Left lung (tissue), 4 donors: ENCODE measurements at regions not wholly inside any gene's neighbourhood (a gene's known extent, or its start where the extent isn't known, plus 50 kb on each side); places are given as distances from the start of the nearest gene placed in this dataset.
A peak's percentile ranks its signal among the peaks of the same experiment; 100 is the strongest.

Source experiments
- ATAC-seq: fragments of 200-7000 bp; cut with Tn5 transposase; one replicate; pipeline ENCODE4 v1.9.1; 2020; ENCODE audit warnings: moderate library complexity
- DNase-seq, 4 donors: peaks; one replicate each; pipeline ENCODE4 v3.0.0-alpha.2; 2013 to 2020
- H3K27ac ChIP-seq, 2 donors: fragments of 200-600 bp; sonication (generic) in 1 of 2; one replicate each; pipeline versions ENCODE4 v1.5.0 to v1.8.0; 2020 to 2021
- H3K27me3 ChIP-seq, 2 donors: fragments of 200-600 bp; sonication (generic) in 1 of 2; one replicate each; pipeline versions ENCODE4 v1.5.0 to v1.8.0; 2020 to 2021
- H3K36me3 ChIP-seq, 2 donors: fragments of 200-600 bp; sonication (generic) in 1 of 2; one replicate each; pipeline versions ENCODE4 v1.5.0 to v1.8.0; 2020 to 2021
- H3K4me1 ChIP-seq, 2 donors: fragments of 200-600 bp; one replicate each; pipeline ENCODE4 v1.8.0; 2021
- H3K4me3 ChIP-seq, 2 donors: fragments of 200-600 bp; sonication (generic) in 1 of 2; one replicate each; pipeline versions ENCODE4 v1.5.0 to v1.8.0; 2020 to 2021; ENCODE audit warnings: mild to moderate bottlenecking in 1 of 2
- H3K9me3 ChIP-seq, 2 donors: fragments of 200-600 bp; sonication (generic) in 1 of 2; one replicate each; pipeline versions ENCODE4 v1.5.0 to v1.8.0; 2020 to 2021
- CTCF ChIP-seq, 2 donors: fragments of 200-600 bp; sonication (generic) in 1 of 2; IDR thresholded peaks; one replicate each; pipeline versions ENCODE4 v1.5.0 to v1.8.0; 2021; ENCODE audit warnings: antibody characterized with exemption in 2 of 2
- intact Hi-C, 2 donors: fragments of 100-400 bp; cut with DNase I; formaldehyde crosslinking; loops; one replicate each; pipeline versions ENCODE4 v1.11.2 to v1.14.2; 2022
- donor health status: DM: no; HTN: yes; CAD: no.
- donor health status: DM: no; HTN: no; CAD: no.

DNA sequence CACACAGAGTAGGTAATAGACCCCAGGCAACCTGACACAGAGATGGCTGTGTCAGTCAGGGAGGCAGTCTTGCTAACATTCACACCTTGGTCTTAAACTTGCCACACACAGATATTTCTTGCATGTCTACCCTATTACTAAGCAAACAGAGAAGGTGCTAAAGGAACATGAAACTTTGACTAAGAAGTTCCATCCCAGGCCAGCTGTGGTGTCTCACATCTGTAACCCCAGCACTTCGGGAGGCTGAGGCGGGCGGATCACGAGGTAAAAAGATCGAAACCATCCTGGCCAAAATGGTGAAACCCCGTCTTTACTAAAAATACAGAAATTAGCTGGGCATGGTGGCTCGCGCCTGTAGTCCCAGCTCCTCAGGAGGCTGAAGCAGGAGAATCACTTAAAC lies 222.4 kb upstream of the JARID2 start:
- intact Hi-C loops = no loop called here
- Histone ChIP-seq H3K4me3 (no peak overlapping the region), H3K4me1 (peaks cover 2 to 5% of the 10 kb centered on the region in 2 donors), H3K9me3 (no peaks in the 10 kb centered on the region), H3K36me3 (no peaks in the 10 kb centered on the region), H3K27ac (no peak overlapping the region), H3K27me3 (no peaks in the 10 kb centered on the region)
- no peak for ATAC-seq
- no peak for DNase-seq
- TF ChIP-seq CTCF (IDR thresholded peaks at IDR 0.05) = no peak

GRCh38 chr6:15025446-15025845 lies 220.4 kb upstream of the JARID2 start:
- Histone ChIP-seq H3K4me3 (no peak overlapping the region), H3K4me1 (peaks cover 0 to 5% of the 10 kb centered on the region in 2 donors), H3K9me3 (no peaks in the 10 kb centered on the region), H3K27ac (no peak overlapping the region), H3K27me3 (no peaks in the 10 kb centered on the region), H3K36me3 (no peaks in the 10 kb centered on the region)
- DNase-seq = no peak
- TF ChIP-seq CTCF (IDR thresholded peaks at IDR 0.05) = no peak
- intact Hi-C loops = no loop called here
- no peak for ATAC-seq

GRCh38 chr6:15026832-15027231 lies 219.0 kb upstream of the JARID2 start:
- TF ChIP-seq CTCF (IDR thresholded peaks at IDR 0.05) = no peak
- DNase-seq (peak in 2 of 4 donors; percentile 45 to 48), ATAC-seq (peak; percentile 93)
- H3K4me1 ChIP-seq = peaks cover 0 to 5% of the 10 kb centered on the region in 2 donors
- H3K27ac ChIP-seq = no peak overlapping the region
- no peaks in the 10 kb centered on the region for H3K9me3 ChIP-seq
- H3K4me3 ChIP-seq = no peak overlapping the region
- no peaks in the 10 kb centered on the region for H3K27me3 ChIP-seq
- intact Hi-C loops = no loop called here
- H3K36me3 ChIP-seq = no peaks in the 10 kb centered on the region

- DNase-seq (no peak), ATAC-seq (no peak)
- Histone ChIP-seq H3K9me3 (no peaks in the 10 kb centered on the region), H3K36me3 (no peaks in the 10 kb centered on the region), H3K27me3 (no peaks in the 10 kb centered on the region), H3K4me1 (no peaks in the 10 kb centered on the region), H3K27ac (no peak overlapping the region), H3K4me3 (no peak overlapping the region)
- TF ChIP-seq CTCF (IDR thresholded peaks at IDR 0.05) = no peak
- intact Hi-C loops = no loop called here
Measured at GRCh38 chr6:15027472-15027871, 218.4 kb upstream of the JARID2 start.

- H3K4me1 ChIP-seq = no peaks in the 10 kb centered on the region
- no peaks in the 10 kb centered on the region for H3K36me3 ChIP-seq
- no peak for TF ChIP-seq CTCF (IDR thresholded peaks at IDR 0.05)
- no peaks in the 10 kb centered on the region for H3K27me3 ChIP-seq
- no peak for DNase-seq
- intact Hi-C loops = no loop called here
- H3K4me3 ChIP-seq = no peak overlapping the region
- no peak for ATAC-seq
- H3K27ac ChIP-seq = no peak overlapping the region
- no peaks in the 10 kb centered on the region for H3K9me3 ChIP-seq
Measured at GRCh38 chr6:15032015-15032414, 213.9 kb upstream of the JARID2 start.
